ENCODE measurements at regions not wholly inside any gene's neighbourhood (a gene's known extent, or its start where the extent isn't known, plus 50 kb on each side); places are given as distances from the start of the nearest gene placed in this dataset.

DNA sequence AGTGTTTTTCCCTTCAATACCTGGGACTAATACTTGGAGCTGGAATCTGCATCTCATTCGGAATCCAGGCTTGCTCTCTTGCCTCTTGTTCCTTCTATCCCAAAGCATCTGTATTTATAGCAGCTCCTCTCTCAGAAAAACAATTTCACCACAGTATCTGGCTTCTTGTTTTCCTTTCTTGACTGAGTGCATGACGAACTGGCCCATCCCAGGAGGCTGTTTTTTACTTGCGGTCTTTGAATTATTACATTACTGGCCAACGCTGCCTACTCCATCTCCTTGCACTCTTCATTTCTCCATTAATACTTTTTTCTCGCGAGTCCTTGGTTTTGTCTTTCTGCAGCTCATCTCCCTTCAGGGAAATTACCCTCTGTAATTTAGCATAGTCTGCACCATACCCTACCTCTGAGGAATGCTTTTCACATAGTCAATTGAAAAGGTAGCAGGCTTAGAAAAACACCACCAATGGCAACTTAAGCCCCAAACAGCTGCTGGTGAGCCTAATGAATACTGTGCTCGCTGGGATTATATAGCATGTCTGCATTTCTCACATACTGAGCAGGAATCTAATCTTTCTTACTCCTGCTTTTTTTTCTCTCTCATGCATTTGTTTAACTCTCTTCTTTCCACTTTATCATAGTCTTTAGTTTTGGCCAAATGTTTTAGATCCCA lies 277.4 kb upstream of the SESN3 start:
- H3K9me3 ChIP-seq = no peaks in the 10 kb centered on the region
- no peak overlapping the region for H3K4me3 ChIP-seq
- WGBS, 2 donors (ENCODE audit: low coverage in 1 of 2) = 61 to 69% methylated on average over 6 to 7 of the region's 7 CpGs
- H3K36me3 ChIP-seq = no peaks in the 10 kb centered on the region
- H3K4me1 ChIP-seq = peaks cover 0 to 15% (median 0%) of the 10 kb centered on the region in 3 donors
- TF ChIP-seq POLR2AphosphoS5 (IDR thresholded peaks at IDR 0.05) (no peak), EP300 (IDR thresholded peaks at IDR 0.05) (no peak), CTCF (IDR thresholded peaks at IDR 0.05) (no peak), POLR2A (IDR thresholded peaks at IDR 0.05) (no peak)
- no peak for ATAC-seq
- H3K27me3 ChIP-seq = no peaks in the 10 kb centered on the region
- no peak overlapping the region for H3K27ac ChIP-seq

DNA sequence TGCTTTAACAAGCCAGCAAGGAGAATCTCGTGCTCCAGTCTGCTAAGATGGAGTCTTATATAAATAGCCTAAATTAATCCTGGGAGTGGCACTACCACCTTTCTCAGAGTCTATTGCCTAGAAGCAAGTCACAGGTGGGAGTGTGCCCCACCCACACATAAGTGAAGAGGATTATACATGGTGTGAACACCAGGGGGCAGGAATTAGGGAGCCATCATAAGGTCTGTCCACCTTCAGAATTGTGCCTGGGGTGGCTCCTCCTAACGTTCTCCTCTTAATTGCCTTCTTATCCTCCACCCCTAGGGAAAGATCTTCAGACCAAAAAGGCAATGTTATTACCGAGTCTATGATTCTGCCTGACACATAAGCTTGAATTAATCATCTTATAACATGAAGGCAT lies 276.8 kb upstream of the SESN3 start:
- H3K9me3 ChIP-seq = no peaks in the 10 kb centered on the region
- ATAC-seq = no peak
- H3K4me1 ChIP-seq = peaks cover 0 to 10% (median 0%) of the 10 kb centered on the region in 3 donors
- no peak overlapping the region for H3K27ac ChIP-seq
- H3K27me3 ChIP-seq = no peaks in the 10 kb centered on the region
- WGBS, 2 donors (ENCODE audit: low coverage in 1 of 2) = 81 to 84% methylated on average over 2 to 3 of the region's 3 CpGs
- TF ChIP-seq POLR2A (IDR thresholded peaks at IDR 0.05) (no peak), POLR2AphosphoS5 (IDR thresholded peaks at IDR 0.05) (no peak)
- H3K36me3 ChIP-seq = no peaks in the 10 kb centered on the region
- H3K4me3 ChIP-seq = no peak overlapping the region

DNA sequence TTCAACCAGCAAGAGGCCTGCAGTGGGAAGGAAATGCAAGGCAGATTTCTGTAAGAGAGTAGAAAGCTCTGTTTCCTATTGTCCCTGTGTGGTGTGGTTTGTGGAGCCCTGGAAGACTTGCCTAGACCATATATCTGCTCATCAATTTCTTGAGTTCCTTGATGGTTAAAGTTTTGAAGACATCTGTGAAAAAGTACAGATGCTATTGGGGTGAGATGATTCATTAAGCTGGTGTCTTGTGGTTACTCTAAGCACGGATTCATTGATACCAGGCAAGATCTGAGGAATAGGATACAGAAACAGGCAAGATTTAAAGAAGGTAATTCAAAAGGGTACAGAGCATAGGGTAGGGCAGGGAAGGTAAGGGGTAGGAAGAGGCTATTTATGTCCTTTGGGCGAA lies 275.8 kb upstream of the SESN3 start:
- H3K36me3 ChIP-seq = no peaks in the 10 kb centered on the region
- TF ChIP-seq CTCF (IDR thresholded peaks at IDR 0.05) = no peak
- TF ChIP-seq EP300 (IDR thresholded peaks at IDR 0.05) = no peak
- TF ChIP-seq POLR2AphosphoS5 (IDR thresholded peaks at IDR 0.05) = no peak
- TF ChIP-seq POLR2A (IDR thresholded peaks at IDR 0.05) = no peak

DNA sequence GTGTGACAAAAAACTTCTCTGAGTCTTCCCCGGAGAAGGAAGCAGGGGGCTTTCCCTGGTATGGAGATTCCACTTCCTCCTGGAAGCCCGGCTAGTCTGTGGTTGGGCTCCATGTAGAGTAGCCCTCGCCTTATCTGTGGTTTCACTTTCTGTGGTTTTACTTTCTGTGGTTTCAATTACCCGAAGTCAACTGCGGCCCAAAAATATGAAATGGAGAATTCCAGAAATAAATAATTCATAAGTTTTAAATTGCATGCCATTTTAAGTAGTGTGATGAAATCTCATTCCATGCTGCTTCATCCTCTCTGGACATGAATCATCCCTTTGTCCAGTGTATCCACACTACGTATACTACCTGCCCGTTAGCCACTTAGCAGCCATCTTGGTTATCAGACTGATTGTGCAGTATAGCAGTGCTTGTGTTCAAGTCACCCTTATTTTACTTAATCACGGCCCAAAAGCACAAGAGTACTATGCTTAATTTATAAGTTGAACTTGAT lies 275.0 kb upstream of the SESN3 start:
- TF ChIP-seq POLR2A (IDR thresholded peaks at IDR 0.05) (no peak), POLR2AphosphoS5 (IDR thresholded peaks at IDR 0.05) (no peak), EP300 (IDR thresholded peaks at IDR 0.05) (no peak), CTCF (IDR thresholded peaks at IDR 0.05) (no peak)
- ATAC-seq = no peak
- no peaks in the 10 kb centered on the region for H3K27me3 ChIP-seq
- WGBS, 2 donors (ENCODE audit: low coverage in 1 of 2) = 82 to 97% methylated on average over 6 to 7 of the region's 8 CpGs
- no peak overlapping the region for H3K4me3 ChIP-seq
- H3K9me3 ChIP-seq = no peaks in the 10 kb centered on the region
- H3K27ac ChIP-seq = no peak overlapping the region
- H3K4me1 ChIP-seq = peaks cover 0 to 7% (median 0%) of the 10 kb centered on the region in 3 donors
- no peaks in the 10 kb centered on the region for H3K36me3 ChIP-seq

More for the DNA sequence above, 275.8 kb upstream of the SESN3 start:
- Histone ChIP-seq H3K4me1 (peaks cover 0 to 4% (median 0%) of the 10 kb centered on the region in 3 donors), H3K27me3 (no peaks in the 10 kb centered on the region), H3K27ac (no peak overlapping the region), H3K9me3 (no peaks in the 10 kb centered on the region), H3K4me3 (no peak overlapping the region)
- 88 to 92% methylated on average over 2 of the region's 2 CpGs for WGBS, 2 donors (ENCODE audit: low coverage in 1 of 2)
- ATAC-seq = no peak

- Histone ChIP-seq H3K9me3 (no peaks in the 10 kb centered on the region), H3K4me1 (peaks cover 0 to 10% (median 0%) of the 10 kb centered on the region in 3 donors), H3K27me3 (no peaks in the 10 kb centered on the region), H3K36me3 (no peaks in the 10 kb centered on the region), H3K27ac (no peak overlapping the region), H3K4me3 (no peak overlapping the region)
- ATAC-seq = no peak
- TF ChIP-seq CTCF (IDR thresholded peaks at IDR 0.05) (no peak), EP300 (IDR thresholded peaks at IDR 0.05) (no peak), POLR2A (IDR thresholded peaks at IDR 0.05) (no peak), POLR2AphosphoS5 (IDR thresholded peaks at IDR 0.05) (no peak)
- 80 to 83% methylated on average over 1 of the region's 1 CpG for WGBS, 2 donors (ENCODE audit: low coverage in 1 of 2)
Measured at GRCh38 chr11:95503047-95503446, 272.0 kb upstream of the SESN3 start.
